ENCODE measurements at regions not wholly inside any gene's neighbourhood (a gene's known extent, or its start where the extent isn't known, plus 50 kb on each side); places are given as distances from the start of the nearest gene placed in this dataset.

DNA sequence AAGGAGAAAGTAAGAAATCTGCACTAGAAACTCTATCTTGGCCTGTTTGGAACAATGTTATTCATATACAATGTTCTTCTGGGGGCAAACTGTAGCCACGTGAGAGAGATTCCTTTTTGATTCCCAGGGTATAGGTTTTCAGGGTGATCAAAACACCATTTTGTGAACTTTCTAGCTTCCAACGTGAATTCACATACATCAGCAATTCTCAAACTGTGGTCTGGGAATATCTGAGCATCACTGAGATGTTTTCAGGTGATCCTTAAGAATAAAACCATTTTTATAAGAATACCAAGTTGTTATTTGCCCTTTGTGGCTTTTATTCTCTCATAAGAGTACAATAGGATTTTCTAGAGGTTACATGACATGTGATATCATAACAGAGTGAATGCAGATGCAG lies 66.9 kb upstream of the ATP1A1 start:
- Histone ChIP-seq H3K9ac (no peak overlapping the region), H2AFZ (ENCODE audit: low read depth) (no peak overlapping the region), H3K4me3 (IDR thresholded peaks at IDR 0.05; ENCODE audit: insufficient read depth, low read depth, low read length) (no peak overlapping the region), H4K20me1 (ENCODE audit: insufficient read depth) (no peaks in the 10 kb centered on the region), H3K79me2 (ENCODE audit: insufficient read depth, low read depth) (no peaks in the 10 kb centered on the region), H3K36me3 (ENCODE audit: insufficient read depth) (no peaks in the 10 kb centered on the region), H3K27ac (no peak overlapping the region), H3K4me1 (ENCODE audit: low read depth, poor library complexity, severe bottlenecking) (no peaks in the 10 kb centered on the region), H3K27me3 (ENCODE audit: insufficient read depth, low read depth) (no peaks in the 10 kb centered on the region), H3K4me2 (no peak overlapping the region)
- TF ChIP-seq CTCF (conservative IDR thresholded peaks at IDR 0.05; ENCODE audit: low read depth, low read length), result no peak

DNA sequence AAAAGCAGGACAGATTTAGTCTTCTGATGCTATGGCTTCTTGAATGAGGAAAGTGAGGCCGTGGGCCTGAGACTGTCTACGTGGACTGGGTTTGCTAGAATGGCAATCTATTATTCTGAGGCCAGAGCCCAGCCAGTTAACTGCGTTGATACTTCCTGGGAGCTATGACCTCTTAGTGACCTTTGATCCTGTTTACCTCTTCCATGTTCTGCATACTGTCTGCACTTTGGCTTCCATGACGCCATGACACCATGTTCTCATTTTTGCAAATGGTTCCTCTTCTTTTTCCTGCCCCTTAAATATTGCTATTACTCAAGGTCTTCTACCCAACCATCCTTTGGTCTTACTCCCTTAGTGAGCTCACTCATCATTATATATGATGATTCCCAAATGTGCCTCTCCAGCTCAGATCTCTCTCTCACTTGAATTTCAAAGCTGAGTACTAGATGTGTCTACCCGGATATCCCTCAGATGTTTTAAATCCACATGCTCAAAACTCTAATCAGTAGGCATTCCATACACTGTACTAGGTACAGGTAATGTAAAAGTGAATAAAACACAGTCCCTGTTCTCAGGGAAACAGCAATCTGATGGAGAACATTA lies 66.1 kb upstream of the ATP1A1 start:
- H4K20me1 ChIP-seq (ENCODE audit: insufficient read depth), result no peaks in the 10 kb centered on the region
- no peaks in the 10 kb centered on the region for H3K27me3 ChIP-seq (ENCODE audit: insufficient read depth, low read depth)
- TF ChIP-seq CTCF (conservative IDR thresholded peaks at IDR 0.05; ENCODE audit: low read depth, low read length), result no peak
- H3K9ac ChIP-seq, result no peak overlapping the region
- no peak overlapping the region for H3K4me2 ChIP-seq
- no peaks in the 10 kb centered on the region for H3K4me1 ChIP-seq (ENCODE audit: low read depth, poor library complexity, severe bottlenecking)
- H3K36me3 ChIP-seq (ENCODE audit: insufficient read depth), result no peaks in the 10 kb centered on the region
- H2AFZ ChIP-seq (ENCODE audit: low read depth), result no peak overlapping the region
- no peak overlapping the region for H3K27ac ChIP-seq
- H3K4me3 ChIP-seq (IDR thresholded peaks at IDR 0.05; ENCODE audit: insufficient read depth, low read depth, low read length), result no peak overlapping the region
- H3K79me2 ChIP-seq (ENCODE audit: insufficient read depth, low read depth), result no peaks in the 10 kb centered on the region

GRCh38 chr1:116308276-116308675 lies 64.8 kb upstream of the ATP1A1 start:
- no peaks in the 10 kb centered on the region for H3K36me3 ChIP-seq (ENCODE audit: insufficient read depth)
- H3K79me2 ChIP-seq (ENCODE audit: insufficient read depth, low read depth), result no peaks in the 10 kb centered on the region
- H3K27me3 ChIP-seq (ENCODE audit: insufficient read depth, low read depth), result no peaks in the 10 kb centered on the region
- H2AFZ ChIP-seq (ENCODE audit: low read depth), result no peak overlapping the region
- no peak overlapping the region for H3K4me3 ChIP-seq (IDR thresholded peaks at IDR 0.05; ENCODE audit: insufficient read depth, low read depth, low read length)
- TF ChIP-seq CTCF (conservative IDR thresholded peaks at IDR 0.05; ENCODE audit: low read depth, low read length), result no peak
- H4K20me1 ChIP-seq (ENCODE audit: insufficient read depth), result no peaks in the 10 kb centered on the region
- H3K27ac ChIP-seq, result no peak overlapping the region
- H3K4me2 ChIP-seq, result no peak overlapping the region
- H3K4me1 ChIP-seq (ENCODE audit: low read depth, poor library complexity, severe bottlenecking), result no peaks in the 10 kb centered on the region
- no peak overlapping the region for H3K9ac ChIP-seq

- Histone ChIP-seq H3K79me2 (ENCODE audit: insufficient read depth, low read depth) (no peaks in the 10 kb centered on the region), H3K27ac (no peak overlapping the region), H3K4me3 (IDR thresholded peaks at IDR 0.05; ENCODE audit: insufficient read depth, low read depth, low read length) (no peak overlapping the region), H3K4me2 (no peak overlapping the region), H2AFZ (ENCODE audit: low read depth) (no peak overlapping the region), H4K20me1 (ENCODE audit: insufficient read depth) (no peaks in the 10 kb centered on the region), H3K9ac (no peak overlapping the region), H3K4me1 (ENCODE audit: low read depth, poor library complexity, severe bottlenecking) (no peaks in the 10 kb centered on the region), H3K27me3 (ENCODE audit: insufficient read depth, low read depth) (no peaks in the 10 kb centered on the region), H3K36me3 (ENCODE audit: insufficient read depth) (no peaks in the 10 kb centered on the region)
- TF ChIP-seq CTCF (conservative IDR thresholded peaks at IDR 0.05; ENCODE audit: low read depth, low read length), result no peak
These were observed 63.8 kb upstream of the ATP1A1 start for GRCh38 chr1:116309090-116309870.

Measured in KMS-11 (cell line).